GM23338 (cell line): ENCODE measurements at regions not wholly inside any gene's neighbourhood (a gene's known extent, or its start where the extent isn't known, plus 50 kb on each side); places are given as distances from the start of the nearest gene placed in this dataset.

Source experiments
- ATAC-seq: fragments of 200-7000 bp; cut with Tn5 transposase; 3 replicates; pipeline ENCODE4 v1.9.1; 2020
- DNase-seq: peaks from one replicate; pipeline ENCODE4 v3.0.0-alpha.2; 2015; ENCODE audit warnings: low spot score
- H2AFZ ChIP-seq: fragments of 200-600 bp; sonication (generic); 2 replicates; pipeline ENCODE4 v1.8.0; 2016; ENCODE audit warnings: antibody characterized with exemption, mild to moderate bottlenecking, moderate library complexity
- H3F3A ChIP-seq: fragments of 200-600 bp; sonication (generic); replicated peaks from 2 replicates; pipeline ENCODE4 v1.8.0; 2017; ENCODE audit warnings: antibody characterized with exemption, mixed run types, low read depth
- H3K27ac ChIP-seq: fragments of 200-600 bp; sonication (generic); 2 replicates; pipeline ENCODE4 v1.6.1; 2016; ENCODE audit warnings: low read depth
- H3K27me3 ChIP-seq: fragments of 200-600 bp; sonication (generic); 2 replicates; pipeline ENCODE4 v1.8.0; 2016; ENCODE audit warnings: mild to moderate bottlenecking, mixed run types, moderate library complexity; ENCODE audit not compliant: insufficient read depth
- H3K36me3 ChIP-seq: fragments of 200-600 bp; sonication (generic); 2 replicates; pipeline ENCODE4 v1.8.0; 2016; ENCODE audit warnings: mild to moderate bottlenecking; ENCODE audit not compliant: insufficient read depth
- H3K4me1 ChIP-seq: fragments of 200-600 bp; sonication (generic); 2 replicates; pipeline ENCODE4 v1.8.0; 2016; ENCODE audit warnings: mild to moderate bottlenecking, moderate library complexity; ENCODE audit not compliant: insufficient read depth
- H3K4me2 ChIP-seq: fragments of 200-600 bp; sonication (generic); 2 replicates; pipeline ENCODE4 v1.7.1; 2017; ENCODE audit warnings: mixed run types
- H3K4me3 ChIP-seq: fragments of 200-600 bp; sonication (generic); 2 replicates; pipeline ENCODE4 v1.6.1; 2016; ENCODE audit warnings: mixed run types
- H3K79me2 ChIP-seq: fragments of 200-600 bp; sonication (generic); replicated peaks from 2 replicates; pipeline ENCODE4 v1.8.0; 2017; ENCODE audit warnings: mild to moderate bottlenecking; ENCODE audit not compliant: insufficient read depth
- H3K9me2 ChIP-seq: fragments of 200-600 bp; sonication (generic); 2 replicates; pipeline ENCODE4 v1.8.0; 2017; ENCODE audit not compliant: insufficient read depth
- H4K20me1 ChIP-seq: fragments of 200-600 bp; sonication (generic); replicated peaks from 2 replicates; pipeline ENCODE4 v1.8.0; 2017; ENCODE audit warnings: mild to moderate bottlenecking; ENCODE audit not compliant: insufficient read depth
- H3K27ac Mint-ChIP-seq: 2 replicates; pipeline ENCODE4 v1.8.0; 2020; ENCODE audit warnings: inconsistent platforms, mild to moderate bottlenecking, moderate library complexity, mixed read lengths
- H3K27me3 Mint-ChIP-seq: 3 replicates; pipeline ENCODE4 v1.8.0; 2022; ENCODE audit warnings: low read depth, mild to moderate bottlenecking, moderate library complexity, mixed read lengths, inconsistent platforms; ENCODE audit not compliant: insufficient read depth, poor library complexity
- H3K36me3 Mint-ChIP-seq: 3 replicates; pipeline ENCODE4 v1.8.0; 2021; ENCODE audit warnings: low read depth, mild to moderate bottlenecking, inconsistent platforms, moderate library complexity, mixed read lengths
- H3K4me1 Mint-ChIP-seq: 3 replicates; pipeline ENCODE4 v1.8.0; 2020; ENCODE audit warnings: mild to moderate bottlenecking, inconsistent platforms, mixed read lengths
- H3K4me3 Mint-ChIP-seq: 3 replicates; pipeline ENCODE4 v1.8.0; 2021; ENCODE audit warnings: moderate library complexity, mild to moderate bottlenecking, inconsistent platforms, mixed read lengths
- H3K9me3 Mint-ChIP-seq: 3 replicates; pipeline ENCODE4 v1.8.0; 2020; ENCODE audit warnings: moderate library complexity, mild to moderate bottlenecking, inconsistent platforms, mixed read lengths
- CREB1 ChIP-seq: fragments of 250-450 bp; sonication (Bioruptor Pico); IDR thresholded peaks from 2 replicates; pipeline ENCODE4 v1.5.0; 2020; ENCODE audit warnings: low read depth, mild to moderate bottlenecking, moderate library complexity
- CTCF ChIP-seq, 2 experiments: fragments of 200-600 bp in 1 of 2; sonication (generic) in 1 of 2; conservative IDR thresholded peaks; 2 replicates each; pipeline versions ENCODE4 v1.5.1 to v1.6.1; 2016 to 2017; ENCODE audit warnings: antibody characterized with exemption in 2 of 2, low read depth in 2 of 2, mild to moderate bottlenecking in 2 of 2, moderate library complexity in 1 of 2
- ETS1 ChIP-seq: IDR thresholded peaks from 2 replicates; pipeline ENCODE4 v1.6.1; 2016; ENCODE audit warnings: antibody characterized with exemption
- EZH2 ChIP-seq: fragments of 200-600 bp; sonication (generic); IDR thresholded peaks from one replicate; pipeline ENCODE4 v1.8.0; 2017; ENCODE audit warnings: antibody characterized with exemption, mild to moderate bottlenecking, low read depth; ENCODE audit not compliant: unreplicated experiment
- EZH2phosphoT487 ChIP-seq: fragments of 200-600 bp; sonication (generic); IDR thresholded peaks from one replicate; pipeline ENCODE4 v1.8.1; 2018; ENCODE audit warnings: antibody characterized with exemption; ENCODE audit not compliant: unreplicated experiment
- JUNB ChIP-seq: IDR thresholded peaks from one replicate; pipeline ENCODE4 v1.6.1; 2016; ENCODE audit warnings: antibody characterized with exemption; ENCODE audit not compliant: unreplicated experiment
- NANOG ChIP-seq: IDR thresholded peaks from 2 replicates; pipeline ENCODE4 v1.6.1; 2016; ENCODE audit warnings: antibody characterized with exemption, borderline replicate concordance
- POLR2AphosphoS5 ChIP-seq: IDR thresholded peaks from 2 replicates; pipeline ENCODE4 v1.6.1; 2016; ENCODE audit warnings: antibody characterized with exemption, low read depth
- REST ChIP-seq: IDR thresholded peaks from one replicate; pipeline ENCODE4 v1.6.1; 2018; ENCODE audit warnings: antibody characterized with exemption; ENCODE audit not compliant: unreplicated experiment
- STAT1 ChIP-seq: IDR thresholded peaks from one replicate; pipeline ENCODE4 v1.6.1; 2016; ENCODE audit warnings: antibody characterized with exemption; ENCODE audit not compliant: unreplicated experiment
- ZNF114 ChIP-seq: fragments of 250-450 bp; sonication (Bioruptor Pico); IDR thresholded peaks from 2 replicates; pipeline ENCODE4 v1.5.0; 2020; ENCODE audit warnings: mild to moderate bottlenecking, moderate library complexity
- ZNF331 ChIP-seq: fragments of 250-450 bp; sonication (Bioruptor Pico); IDR thresholded peaks from 2 replicates; pipeline ENCODE4 v1.5.0; 2020; ENCODE audit warnings: low read depth, mild to moderate bottlenecking, moderate library complexity
- ZNF462 ChIP-seq: fragments of 250-450 bp; sonication (Bioruptor Pico); IDR thresholded peaks from 2 replicates; pipeline ENCODE4 v1.5.0; 2020; ENCODE audit warnings: mild to moderate bottlenecking, moderate library complexity

GRCh38 chr21:18191139-18191538 is 53.5 kb upstream of the CHODL start:
- no peaks in the 10 kb centered on the region for H3K4me1 ChIP-seq
- no peaks in the 10 kb centered on the region for H3K79me2 ChIP-seq
- TF ChIP-seq ETS1 (no peak), REST (no peak), POLR2AphosphoS5 (no peak), CREB1 (CRISPR knock-in tag) (no peak), EZH2 (no peak), NANOG (no peak), EZH2phosphoT487 (no peak), ZNF114 (no peak), ZNF462 (CRISPR knock-in tag) (no peak), STAT1 (no peak), ZNF331 (CRISPR knock-in tag) (no peak), JUNB (no peak), CTCF (conservative IDR thresholded peaks at IDR 0.05; ENCODE audit: low read depth in 2 of 2) (no peak)
- Mint-ChIP-seq H3K9me3 (no peaks in the 10 kb centered on the region), H3K4me1 (no peaks in the 10 kb centered on the region), H3K36me3 (no peaks in the 10 kb centered on the region), H3K27me3 (no peaks in the 10 kb centered on the region), H3K4me3 (no peak overlapping the region), H3K27ac (peak overlapping the region; percentile 36; the same call in 1 of the 2 replicates)
- H3F3A ChIP-seq: no peaks in the 10 kb centered on the region
- H3K27me3 ChIP-seq: no peaks in the 10 kb centered on the region
- H3K27ac ChIP-seq: no peak overlapping the region
- H4K20me1 ChIP-seq: no peaks in the 10 kb centered on the region
- DNase-seq (no peak), ATAC-seq (no peak)
- H3K4me2 ChIP-seq: no peak overlapping the region
- no peaks in the 10 kb centered on the region; the same call in 1 of the 2 replicates for H3K9me2 ChIP-seq
- no peak overlapping the region for H2AFZ ChIP-seq
- H3K36me3 ChIP-seq: no peaks in the 10 kb centered on the region
- no peak overlapping the region for H3K4me3 ChIP-seq
